ENCODE measurements at regions not wholly inside any gene's neighbourhood (a gene's known extent, or its start where the extent isn't known, plus 50 kb on each side); places are given as distances from the start of the nearest gene placed in this dataset.

DNA sequence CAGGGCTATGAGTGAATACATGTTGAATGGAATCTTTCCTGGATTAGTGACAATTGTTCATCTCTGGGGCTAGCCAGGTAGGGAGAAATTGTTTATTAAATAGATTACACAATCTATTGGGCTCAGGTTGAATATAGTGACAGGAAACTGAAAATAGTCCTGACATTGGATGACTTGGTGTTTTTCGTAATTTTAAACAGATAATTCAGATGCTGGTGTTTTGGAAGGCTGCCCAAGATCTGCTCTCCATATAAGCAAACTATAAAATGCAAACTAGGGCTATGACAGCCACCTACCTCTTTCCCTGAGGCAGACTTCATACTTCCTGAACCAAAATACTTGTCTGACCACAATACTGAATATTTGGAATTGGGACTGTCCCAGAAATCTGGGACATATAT lies 99.1 kb downstream of the ENC1 start:
- TF ChIP-seq, protein P1, sequence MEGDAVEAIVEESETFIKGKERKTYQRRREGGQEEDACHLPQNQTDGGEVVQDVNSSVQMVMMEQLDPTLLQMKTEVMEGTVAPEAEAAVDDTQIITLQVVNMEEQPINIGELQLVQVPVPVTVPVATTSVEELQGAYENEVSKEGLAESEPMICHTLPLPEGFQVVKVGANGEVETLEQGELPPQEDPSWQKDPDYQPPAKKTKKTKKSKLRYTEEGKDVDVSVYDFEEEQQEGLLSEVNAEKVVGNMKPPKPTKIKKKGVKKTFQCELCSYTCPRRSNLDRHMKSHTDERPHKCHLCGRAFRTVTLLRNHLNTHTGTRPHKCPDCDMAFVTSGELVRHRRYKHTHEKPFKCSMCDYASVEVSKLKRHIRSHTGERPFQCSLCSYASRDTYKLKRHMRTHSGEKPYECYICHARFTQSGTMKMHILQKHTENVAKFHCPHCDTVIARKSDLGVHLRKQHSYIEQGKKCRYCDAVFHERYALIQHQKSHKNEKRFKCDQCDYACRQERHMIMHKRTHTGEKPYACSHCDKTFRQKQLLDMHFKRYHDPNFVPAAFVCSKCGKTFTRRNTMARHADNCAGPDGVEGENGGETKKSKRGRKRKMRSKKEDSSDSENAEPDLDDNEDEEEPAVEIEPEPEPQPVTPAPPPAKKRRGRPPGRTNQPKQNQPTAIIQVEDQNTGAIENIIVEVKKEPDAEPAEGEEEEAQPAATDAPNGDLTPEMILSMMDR (IDR thresholded peaks at IDR 0.05) = no peak
- no peak for TF ChIP-seq POLR2A (IDR thresholded peaks at IDR 0.05)

Data from uterus (tissue), 2 donors.